NB4 (cell line): ENCODE measurements at regions not wholly inside any gene's neighbourhood (a gene's known extent, or its start where the extent isn't known, plus 50 kb on each side); places are given as distances from the start of the nearest gene placed in this dataset.

Experiments
- DNase-seq: peaks from one replicate; pipeline ENCODE4 v3.0.0; 2010; ENCODE audit warnings: low read depth
- H3K4me3 ChIP-seq: one replicate; pipeline ENCODE4 v1.5.1; 2011; ENCODE audit warnings: mild to moderate bottlenecking, low read depth, low read length, moderate library complexity
- CTCF ChIP-seq: IDR thresholded peaks from one replicate; pipeline ENCODE4 v1.5.1; 2012; ENCODE audit warnings: low read depth, low read length
- MAX ChIP-seq: IDR thresholded peaks from 2 replicates; pipeline ENCODE4 v1.6.1; 2011; ENCODE audit warnings: low read depth, low read length
- MYC ChIP-seq: IDR thresholded peaks from 2 replicates; pipeline ENCODE4 v1.6.1; 2011; ENCODE audit warnings: low read depth, low read length
- POLR2A ChIP-seq: IDR thresholded peaks from 2 replicates; pipeline ENCODE4 v1.6.1; 2011; ENCODE audit warnings: mild to moderate bottlenecking; ENCODE audit not compliant: insufficient read length; ENCODE audit errors: extremely low read depth

- no peak for TF ChIP-seq MYC
- no peak for TF ChIP-seq CTCF
- TF ChIP-seq POLR2A = no peak
- no peak for TF ChIP-seq MAX
- DNase-seq = no peak
- no peak overlapping the region for H3K4me3 ChIP-seq
Measured at GRCh38 chr3:163730684-163731083, 1347.6 kb downstream of the SI start.

- H3K4me3 ChIP-seq = no peak overlapping the region
- no peak for DNase-seq
- no peak for TF ChIP-seq MYC
- no peak for TF ChIP-seq CTCF
- TF ChIP-seq MAX = no peak
- TF ChIP-seq POLR2A = no peak
Measured at GRCh38 chr3:163726125-163726524, 1352.2 kb downstream of the SI start.

- peak; percentile 0 for DNase-seq
- H3K4me3 ChIP-seq = no peak overlapping the region
- no peak for TF ChIP-seq POLR2A
- TF ChIP-seq MYC = no peak
- TF ChIP-seq MAX = no peak
- no peak for TF ChIP-seq CTCF
Measured at GRCh38 chr3:163722405-163722804, 1355.9 kb downstream of the SI start.

GRCh38 chr3:163721596-163721995, 1356.7 kb downstream of the SI start:
- no peak overlapping the region for H3K4me3 ChIP-seq
- TF ChIP-seq MAX = no peak
- DNase-seq = no peak

- TF ChIP-seq MAX (no peak), POLR2A (no peak), MYC (no peak), CTCF (no peak)
- DNase-seq = no peak
- H3K4me3 ChIP-seq = no peak overlapping the region
Measured at GRCh38 chr3:163717377-163717776, 1360.9 kb downstream of the SI start.

- H3K4me3 ChIP-seq = no peak overlapping the region
- no peak for DNase-seq
- TF ChIP-seq POLR2A (no peak), CTCF (no peak), MAX (no peak), MYC (no peak)
Measured at GRCh38 chr3:163708428-163708827, 1369.9 kb downstream of the SI start.
